ENCODE measurements at regions not wholly inside any gene's neighbourhood (a gene's known extent, or its start where the extent isn't known, plus 50 kb on each side); places are given as distances from the start of the nearest gene placed in this dataset.

- no peak for DNase-seq (ENCODE audit: low read depth in 2 of 2)
These were observed 147.4 kb downstream of the IL15 start for GRCh38 chr4:141783770-141784169.

GRCh38 chr4:141786946-141787345 lies 150.6 kb downstream of the IL15 start:
- DNase-seq (ENCODE audit: low read depth in 2 of 2) = peak; percentile 50 to 57

DNA sequence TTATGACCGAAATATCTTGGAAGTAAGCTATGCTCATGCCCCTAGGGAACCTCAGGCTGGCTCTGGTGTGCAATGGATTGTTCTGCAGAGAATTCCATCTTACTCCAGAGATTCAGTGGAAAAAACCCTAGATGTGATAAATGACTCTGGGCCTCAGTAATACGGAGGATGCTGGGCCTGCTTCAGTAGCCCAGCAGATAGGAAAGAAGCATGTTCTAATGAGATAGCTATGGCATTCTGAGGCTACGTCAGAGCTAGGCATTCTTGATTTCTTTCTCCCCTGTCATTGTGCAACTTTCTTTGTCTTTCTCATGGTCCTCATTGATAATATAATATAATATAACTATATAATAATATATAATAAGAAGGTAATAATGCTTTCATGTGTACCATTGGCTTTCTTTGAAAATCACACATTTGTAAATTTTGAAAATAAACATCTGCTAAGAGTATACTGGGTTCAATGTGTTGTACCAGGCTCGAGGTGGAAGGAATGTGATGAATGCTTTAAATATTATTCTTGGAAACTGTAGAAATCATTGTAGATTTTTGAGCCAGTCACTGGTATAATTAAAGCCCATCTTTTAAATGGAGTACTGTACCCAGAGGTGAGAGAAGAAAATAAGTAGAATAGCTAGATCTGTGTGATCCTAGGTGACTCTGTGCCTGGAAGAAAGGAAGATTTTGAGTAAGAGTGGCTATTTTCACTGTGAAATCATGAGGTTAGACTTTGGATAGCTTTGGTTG lies 152.0 kb downstream of the IL15 start:
- DNase-seq (ENCODE audit: low read depth in 2 of 2) = no peak

- DNase-seq (ENCODE audit: low read depth in 2 of 2) = no peak
These were observed 153.3 kb downstream of the IL15 start for GRCh38 chr4:141789716-141790115.

GRCh38 chr4:141792164-141792563 lies 155.8 kb downstream of the IL15 start:
- no peak for DNase-seq (ENCODE audit: low read depth in 2 of 2)

DNA sequence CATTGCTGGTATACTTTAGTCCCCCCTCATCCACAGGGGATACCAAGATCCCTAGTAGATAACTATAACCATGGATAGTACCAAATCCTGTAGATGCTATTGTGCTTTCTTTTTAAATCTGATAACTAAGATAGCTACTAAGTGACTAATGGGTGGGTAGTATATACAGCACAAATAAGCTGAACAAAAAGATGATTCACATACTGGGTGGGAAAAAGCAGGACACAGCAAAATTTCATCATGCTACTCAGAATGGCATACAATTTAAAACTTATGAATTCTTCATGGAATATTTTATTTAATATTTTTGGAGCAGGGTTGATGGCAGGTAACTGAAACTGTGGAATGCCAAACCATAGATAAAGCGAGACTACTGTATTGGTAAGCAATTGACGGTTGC lies 161.6 kb downstream of the IL15 start:
- DNase-seq (ENCODE audit: low read depth in 2 of 2) = no peak

GRCh38 chr4:141801558-141801957 lies 165.2 kb downstream of the IL15 start:
- DNase-seq (ENCODE audit: low read depth in 2 of 2) = no peak

DNA sequence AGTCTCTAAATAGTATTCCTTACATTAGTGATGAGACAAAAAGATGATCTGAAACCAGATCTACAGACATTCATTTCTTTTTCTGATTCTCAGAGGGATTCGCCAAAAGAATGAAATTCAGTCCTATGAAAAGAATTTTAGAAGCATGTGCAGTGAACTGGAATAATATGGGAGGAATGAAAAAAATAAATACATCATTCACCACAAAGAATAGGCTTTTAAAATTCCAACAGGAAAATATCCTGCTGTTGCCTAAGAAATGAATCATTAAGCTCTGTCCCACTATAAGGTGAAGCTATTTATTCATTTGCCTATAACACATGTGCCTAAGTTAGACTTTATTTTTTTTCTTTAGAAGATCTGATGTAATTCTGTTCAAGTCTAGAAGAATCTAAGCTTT lies 165.9 kb downstream of the IL15 start:
- peak; percentile 87 to 89 for DNase-seq (ENCODE audit: low read depth in 2 of 2)

DNA sequence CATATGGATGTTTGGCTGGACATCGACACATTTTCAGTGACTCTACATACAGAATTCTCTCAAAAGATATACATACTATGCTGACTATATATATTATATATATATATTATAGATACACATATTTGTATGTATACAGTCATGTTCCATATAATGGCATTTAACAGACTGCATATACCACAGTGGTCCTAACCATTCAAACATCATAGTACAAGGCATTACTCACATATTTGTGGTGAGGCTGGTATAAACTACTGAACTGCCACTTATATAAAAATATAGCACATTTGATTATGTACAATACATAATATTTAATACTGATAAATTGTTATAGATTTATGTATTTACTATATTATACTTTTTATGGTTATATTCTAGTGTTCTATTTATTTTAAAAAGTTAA lies 168.5 kb downstream of the IL15 start:
- no peak for DNase-seq (ENCODE audit: low read depth in 2 of 2)

GRCh38 chr4:141807103-141807891 lies 170.9 kb downstream of the IL15 start:
- DNase-seq (ENCODE audit: low read depth in 2 of 2) = peak in 1 of 2 experiments; percentile 32

- DNase-seq (ENCODE audit: low read depth in 2 of 2) = no peak
These were observed 173.8 kb downstream of the IL15 start for GRCh38 chr4:141810038-141810711.

DNA sequence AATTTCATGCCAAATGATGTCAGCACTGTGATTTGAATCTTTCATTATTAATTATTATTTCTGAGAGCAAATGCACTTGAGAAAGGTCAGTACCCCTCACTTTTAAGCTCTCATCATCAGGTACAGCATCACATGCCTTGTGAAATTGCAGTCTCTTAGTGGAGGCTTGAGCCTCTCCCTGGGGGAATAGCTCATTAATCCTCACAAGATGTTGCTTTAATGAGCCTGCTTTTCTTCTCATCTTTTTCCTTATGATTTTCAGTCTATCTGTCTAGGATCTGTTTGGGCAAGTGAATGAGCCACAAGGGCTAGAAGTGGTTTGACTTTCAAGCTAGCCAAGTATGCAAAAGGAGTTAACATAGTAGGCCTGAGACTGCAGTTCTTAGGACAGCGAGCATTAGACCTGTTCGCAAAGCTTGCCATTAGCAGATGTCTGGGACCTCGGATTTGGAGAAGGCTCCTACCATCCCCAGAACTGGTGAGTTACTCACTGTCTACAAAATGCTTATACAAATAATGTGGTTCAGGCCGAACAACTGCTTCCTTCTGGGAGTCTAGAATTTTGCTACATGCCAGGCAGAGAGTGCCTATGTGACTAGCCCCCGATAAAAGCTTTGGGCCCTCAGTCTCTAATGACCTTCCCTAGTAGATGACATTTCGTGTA lies 174.5 kb downstream of the IL15 start:
- no peak for DNase-seq (ENCODE audit: low read depth in 2 of 2)

DNA sequence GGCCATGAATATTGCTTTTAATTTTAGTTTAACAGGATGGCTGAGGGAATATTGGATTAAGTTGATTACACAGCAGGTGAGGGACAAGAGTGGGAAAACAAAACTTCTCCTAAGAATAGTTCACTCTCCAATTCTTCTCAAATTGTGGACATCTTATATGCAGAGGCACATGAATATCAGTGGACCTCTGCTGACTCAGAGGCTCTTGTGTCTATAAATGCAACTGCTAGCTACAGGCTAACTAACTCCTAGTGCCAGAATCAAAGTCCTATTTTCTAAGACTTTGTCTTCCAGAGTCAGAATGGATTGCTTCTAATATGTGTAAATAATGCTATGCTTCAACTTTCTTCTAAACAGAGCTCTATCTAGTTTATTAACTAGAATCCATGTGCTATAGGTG lies 175.8 kb downstream of the IL15 start:
- no peak for DNase-seq (ENCODE audit: low read depth in 2 of 2)

- no peak for DNase-seq (ENCODE audit: low read depth in 2 of 2)
These were observed 178.1 kb downstream of the IL15 start for GRCh38 chr4:141814499-141814898.

GRCh38 chr4:141815646-141816045 lies 179.3 kb downstream of the IL15 start:
- no peak for DNase-seq (ENCODE audit: low read depth in 2 of 2)

DNA sequence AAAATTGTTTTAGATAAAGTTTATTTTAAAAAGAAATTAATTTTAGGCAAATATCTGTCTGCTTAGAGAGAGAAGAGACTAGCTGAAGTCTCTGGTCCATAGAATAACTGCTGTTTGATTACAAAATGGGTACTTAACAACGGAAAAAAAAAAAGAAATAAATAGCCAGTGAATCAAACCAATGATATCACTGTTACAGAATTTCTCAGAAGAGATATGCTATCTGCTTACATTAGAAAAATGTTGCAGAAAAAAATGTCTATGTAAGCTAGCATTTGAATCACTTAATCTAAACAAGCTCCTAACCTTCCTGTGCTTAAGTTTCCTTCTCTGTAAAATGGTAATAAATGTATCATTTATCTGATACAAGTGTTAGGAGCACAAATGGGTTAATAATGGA lies 189.9 kb downstream of the IL15 start:
- DNase-seq (ENCODE audit: low read depth in 2 of 2) = no peak

DNA sequence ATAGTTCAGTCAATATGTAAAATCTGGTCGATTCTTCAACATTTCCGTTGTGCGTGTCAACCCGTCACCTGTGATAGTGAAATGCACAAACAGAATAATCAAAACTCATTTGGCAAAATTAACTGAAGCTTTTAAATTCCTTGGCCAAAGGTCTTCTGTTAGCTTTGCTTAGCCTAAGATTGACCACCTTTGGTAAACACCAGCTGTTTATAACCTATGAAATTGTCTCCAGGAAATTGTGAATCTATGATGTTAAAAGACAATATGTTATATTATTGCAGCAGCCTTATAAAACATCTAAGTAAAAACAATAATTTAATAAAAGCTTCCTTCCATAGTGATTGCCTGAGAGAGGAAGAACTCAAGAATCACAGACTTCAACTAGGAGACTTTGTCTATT lies 196.8 kb downstream of the IL15 start:
- no peak for DNase-seq (ENCODE audit: low read depth in 2 of 2)

DNA sequence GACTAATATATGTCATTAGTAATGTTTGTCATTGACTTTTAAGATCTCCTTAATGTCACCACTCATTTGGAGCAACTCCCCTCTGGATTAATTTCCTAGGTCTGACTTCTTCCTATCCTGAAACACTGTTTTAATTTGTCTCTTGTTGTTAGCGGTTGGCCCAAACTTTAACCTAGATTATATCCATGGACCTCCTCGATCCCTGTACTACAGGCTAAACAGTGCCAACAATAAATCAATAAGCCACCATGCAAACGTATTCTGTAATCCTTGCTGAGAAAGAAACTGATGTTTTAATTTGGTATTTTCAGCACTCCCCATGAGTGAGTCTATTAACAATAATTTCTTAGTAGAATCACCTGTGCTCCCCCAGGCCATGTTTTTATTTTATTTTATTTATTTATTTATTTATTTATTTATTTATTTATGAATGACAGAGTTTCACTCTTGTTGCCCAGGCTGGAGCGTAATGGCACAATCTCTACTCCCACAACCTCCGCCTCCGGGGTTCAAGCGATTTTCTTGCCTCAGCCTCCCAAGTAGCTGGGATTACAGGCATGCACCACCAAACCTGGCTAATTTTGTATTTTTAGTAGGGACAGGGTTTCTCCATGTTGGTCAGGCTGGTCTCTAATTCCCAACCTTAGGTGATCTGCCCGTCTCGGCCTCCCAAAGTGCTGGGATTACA lies 204.1 kb downstream of the IL15 start:
- no peak for DNase-seq (ENCODE audit: low read depth in 2 of 2)

DNA sequence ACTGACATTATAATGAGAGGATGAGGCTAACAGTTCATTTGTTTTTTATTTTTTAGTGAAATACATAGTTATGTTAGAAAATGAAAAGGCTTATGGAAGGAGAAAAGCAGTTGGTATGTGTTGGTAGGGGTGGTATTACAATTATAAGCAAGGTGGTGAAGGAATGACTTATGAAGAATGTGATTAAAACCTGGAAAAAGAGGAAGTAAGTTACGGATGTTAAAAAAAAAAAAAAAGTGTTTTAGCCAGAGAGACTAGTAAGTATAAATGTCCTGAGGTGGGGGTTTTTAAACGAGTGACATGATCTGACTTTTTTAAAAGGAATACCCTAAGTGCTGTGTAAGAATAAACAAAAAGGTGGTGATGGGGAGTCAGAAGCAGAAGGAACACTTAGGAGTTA lies 206.8 kb downstream of the IL15 start:
- DNase-seq (ENCODE audit: low read depth in 2 of 2) = no peak

GRCh38 chr4:141845901-141846300 lies 209.5 kb downstream of the IL15 start:
- no peak for DNase-seq (ENCODE audit: low read depth in 2 of 2)

GRCh38 chr4:141849367-141849766 lies 213.0 kb downstream of the IL15 start:
- DNase-seq (ENCODE audit: low read depth in 2 of 2) = no peak

DNA sequence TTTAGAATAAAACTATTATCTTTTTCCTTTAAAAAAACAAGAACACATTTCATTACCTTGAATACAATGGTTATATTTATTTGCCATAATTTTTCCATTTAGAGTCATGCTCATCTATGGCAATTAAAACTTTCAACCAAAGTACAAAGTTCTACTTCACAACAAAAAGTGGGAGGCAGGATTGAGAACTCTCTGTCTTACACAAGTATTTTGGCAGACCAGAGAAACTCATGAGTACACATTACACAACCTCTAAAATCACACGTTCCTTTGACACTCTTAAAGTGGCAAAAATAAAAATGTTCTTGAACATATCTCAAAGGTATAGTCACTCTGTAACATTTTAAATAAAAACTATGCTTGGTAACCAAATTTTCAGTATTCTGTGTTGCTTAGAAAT lies 213.4 kb downstream of the IL15 start:
- DNase-seq (ENCODE audit: low read depth in 2 of 2) = no peak

Measured in fibroblast of skin of left quadriceps (primary cell).